HepG2 (cell line): ENCODE measurements at regions not wholly inside any gene's neighbourhood (a gene's known extent, or its start where the extent isn't known, plus 50 kb on each side); places are given as distances from the start of the nearest gene placed in this dataset.

Experiments
- ATAC-seq: fragments of 200-7000 bp; cut with Tn5 transposase; 3 replicates; pipeline ENCODE4 v1.9.1; 2020; ENCODE audit warnings: mild to moderate bottlenecking, moderate library complexity
- BruUV-seq: library from RNA; stranded (reverse); fragments of 400-500 nt; replicated peaks from 2 replicates; lab custom pipeline; 2021; lab: Mats Ljungman, UMichigan
- CTCF ChIA-PET: fragments of 300-600 bp; formaldehyde crosslinking; extraction: SDS; loops from one replicate; lab custom pipeline; 2021; ENCODE audit warnings: low total read pairs, inconsistent platforms, low intra/inter-chr PET ratio; lab: Yijun Ruan, JAX
- POLR2A ChIA-PET: fragments of 350-600 bp; sonication (Branson Sonifier 250); formaldehyde crosslinking; loops from one replicate; lab custom pipeline; 2020; ENCODE audit warnings: antibody characterized with exemption, inconsistent platforms; lab: Yijun Ruan, JAX
- DNase-seq: peaks from one replicate; pipeline ENCODE4 v3.0.0-alpha.2; 2015; ENCODE audit warnings: low spot score
- FAIRE-seq: peaks from 3 replicates; lab custom pipeline; 2011; peaks lifted over from hg19 to GRCh38; lab: Jason Lieb, UNC
- H2AFZ ChIP-seq: one replicate; pipeline ENCODE4 v1.6.1; 2011; ENCODE audit warnings: low read length, inconsistent platforms
- H3K27ac ChIP-seq: fragments of 300-600 bp; 3 replicates; pipeline ENCODE4 v1.8.0; 2011; ENCODE audit warnings: mixed run types, mild to moderate bottlenecking, mixed read lengths, low read length, inconsistent platforms; ENCODE audit not compliant: insufficient read depth; ENCODE audit errors: extremely low read length
- H3K27me3 ChIP-seq, 2 experiments: fragments of 200-600 bp in 1 of 2; 2 replicates in 1 of 2; 3 replicates in 1 of 2; pipeline versions ENCODE4 v1.6.0 to v1.8.0; 2011; ENCODE audit warnings: low read length in 2 of 2, mild to moderate bottlenecking in 2 of 2, moderate library complexity in 2 of 2, inconsistent platforms in 1 of 2; ENCODE audit not compliant: insufficient read depth in 2 of 2, control insufficient read depth in 1 of 2
- H3K36me3 ChIP-seq, 2 experiments: fragments of 200-600 bp in 1 of 2; replicated peaks in 1 of 2; 2 replicates in 1 of 2; 3 replicates in 1 of 2; pipeline versions ENCODE4 v1.5.1 to v1.8.0; 2011; ENCODE audit warnings: low read length in 2 of 2, inconsistent platforms in 1 of 2; ENCODE audit not compliant: insufficient read depth in 2 of 2, control insufficient read depth in 1 of 2
- H3K4me1 ChIP-seq: 2 replicates; pipeline ENCODE4 v1.5.1; 2012; ENCODE audit warnings: low read length, inconsistent platforms; ENCODE audit not compliant: insufficient read depth
- H3K4me2 ChIP-seq: 2 replicates; pipeline ENCODE4 v1.6.0; 2011; ENCODE audit warnings: low read depth, low read length, inconsistent platforms
- H3K4me3 ChIP-seq, 3 experiments: fragments of 200-600 bp in 1 of 3; sonication (generic), shearing (Covaris generic) in 1 of 3; replicated peaks in 1 of 3; 2 replicates each; pipeline ENCODE4 v1.5.1; 2011 to 2016; ENCODE audit warnings: low read length in 3 of 3, inconsistent platforms in 2 of 3, low read depth in 2 of 3, mild to moderate bottlenecking in 2 of 3, control low read depth in 1 of 3, mixed read lengths in 1 of 3; ENCODE audit not compliant: insufficient read depth in 1 of 3
- H3K79me2 ChIP-seq: one replicate; pipeline ENCODE4 v1.6.1; 2011; ENCODE audit warnings: low read length, inconsistent platforms; ENCODE audit not compliant: insufficient read depth
- H3K9ac ChIP-seq: 2 replicates; pipeline ENCODE4 v1.6.0; 2011; ENCODE audit warnings: mild to moderate bottlenecking, low read depth, low read length, inconsistent platforms; ENCODE audit not compliant: insufficient read depth
- H3K9me3 ChIP-seq: 2 replicates; pipeline ENCODE4 v1.5.1; 2012; ENCODE audit warnings: mild to moderate bottlenecking, low read length
- H4K20me1 ChIP-seq: 2 replicates; pipeline ENCODE4 v1.6.0; 2011; ENCODE audit warnings: inconsistent platforms, mild to moderate bottlenecking, low read length, moderate library complexity; ENCODE audit not compliant: insufficient read depth
- CHD2 ChIP-seq: IDR thresholded peaks from 2 replicates; pipeline ENCODE4 v1.6.1; 2011; ENCODE audit warnings: low read depth, low read length, improper control_type of control experiment
- RARA ChIP-seq: IDR thresholded peaks from 2 replicates; pipeline ENCODE4 v1.6.1; 2016; ENCODE audit warnings: missing genetic modification reagents, missing compliant biosample characterization
- ZNF17 ChIP-seq: sonication (generic); formaldehyde crosslinking; IDR thresholded peaks from 2 replicates; pipeline ENCODE4 v1.5.0; 2020; ENCODE audit warnings: mild to moderate bottlenecking, missing genetic modification reagents
- WGBS: methylation state at CpG from one replicate; pipeline ENCODE4 v1.1.6; 2017; ENCODE audit warnings: low lambda C conversion rate; 5-methylcytosine and 5-hydroxymethylcytosine counted together
- in situ Hi-C: cut with HindIII; loops from 2 replicates; pipeline ENCODE4 v1.10.0; 2017; ENCODE audit warnings: low pct_unique_long_range_greater_than_20kb; ENCODE audit not compliant: extremely low pct_ligation_motif_present
- intact Hi-C: fragments of 100-400 bp; cut with micrococcal nuclease; formaldehyde crosslinking; loops from one replicate; pipeline ENCODE4 v1.10.0; 2022; ENCODE audit not compliant: unreplicated experiment
- TF ChIP-seq, protein P1 (sequence below): IDR thresholded peaks from 2 replicates; pipeline ENCODE4 v1.6.1; 2012; ENCODE audit warnings: low read depth, low read length, improper control_type of control experiment
- TF ChIP-seq, protein P2 (sequence below): sonication (generic); formaldehyde crosslinking; IDR thresholded peaks from 2 replicates; pipeline ENCODE4 v1.4.0; 2020; ENCODE audit warnings: missing genetic modification reagents, borderline replicate concordance
- TF ChIP-seq, protein P3 (sequence below): IDR thresholded peaks from 2 replicates; pipeline ENCODE4 v1.6.1; 2018; ENCODE audit warnings: missing genetic modification reagents

DNA sequence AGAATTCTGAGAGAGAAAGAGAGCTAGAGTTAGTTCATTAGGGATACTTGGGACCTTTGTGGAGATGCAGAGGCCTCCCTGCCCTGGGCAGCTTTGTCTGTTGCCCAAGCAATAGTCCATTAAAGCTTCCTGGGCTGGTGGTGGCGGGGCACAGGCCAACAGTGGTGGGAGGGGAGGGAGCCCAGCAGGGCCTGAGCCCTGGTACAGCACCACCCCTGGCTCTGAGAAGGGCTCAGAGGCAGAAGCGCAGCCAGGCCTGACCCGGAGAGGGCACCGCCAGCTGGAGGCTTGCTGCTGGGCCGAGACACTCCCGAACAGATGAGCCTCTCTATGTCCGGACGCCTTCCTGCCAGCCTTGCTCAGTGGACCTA lies 65.3 kb downstream of the EFNB1 start:
- Histone ChIP-seq H3K4me1 (peaks cover 9% of the 10 kb centered on the region; the same call in 1 of the 2 replicates), H3K79me2 (no peaks in the 10 kb centered on the region), H3K36me3 (no peaks in the 10 kb centered on the region), H3K4me2 (no peak overlapping the region), H3K4me3 (no peak overlapping the region), H2AFZ (no peak overlapping the region), H3K27ac (no peak overlapping the region), H3K9me3 (no peaks in the 10 kb centered on the region), H3K27me3 (no peaks in the 10 kb centered on the region), H4K20me1 (no peaks in the 10 kb centered on the region), H3K9ac (no peak overlapping the region)
- ChIA-PET POLR2A (no interaction called here), CTCF (no interaction called here)
- WGBS = no CpG with 5 or more reads among the region's 8 CpGs
- in situ Hi-C loops (no loop called here), intact Hi-C loops (no loop called here)
- FAIRE-seq (no peak), ATAC-seq (no peak), DNase-seq (no peak)
- no TSS peak for BruUV-seq
- TF ChIP-seq, protein P1, sequence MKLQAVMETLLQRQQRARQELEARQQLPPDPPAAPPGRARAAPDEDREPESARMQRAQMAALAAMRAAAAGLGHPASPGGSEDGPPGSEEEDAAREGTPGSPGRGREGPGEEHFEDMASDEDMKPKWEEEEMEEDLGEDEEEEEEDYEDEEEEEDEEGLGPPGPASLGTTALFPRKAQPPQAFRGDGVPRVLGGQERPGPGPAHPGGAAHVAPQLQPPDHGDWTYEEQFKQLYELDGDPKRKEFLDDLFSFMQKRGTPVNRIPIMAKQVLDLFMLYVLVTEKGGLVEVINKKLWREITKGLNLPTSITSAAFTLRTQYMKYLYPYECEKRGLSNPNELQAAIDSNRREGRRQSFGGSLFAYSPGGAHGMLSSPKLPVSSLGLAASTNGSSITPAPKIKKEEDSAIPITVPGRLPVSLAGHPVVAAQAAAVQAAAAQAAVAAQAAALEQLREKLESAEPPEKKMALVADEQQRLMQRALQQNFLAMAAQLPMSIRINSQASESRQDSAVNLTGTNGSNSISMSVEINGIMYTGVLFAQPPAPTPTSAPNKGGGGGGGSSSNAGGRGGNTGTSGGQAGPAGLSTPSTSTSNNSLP = no peak
- TF ChIP-seq, protein P2, sequence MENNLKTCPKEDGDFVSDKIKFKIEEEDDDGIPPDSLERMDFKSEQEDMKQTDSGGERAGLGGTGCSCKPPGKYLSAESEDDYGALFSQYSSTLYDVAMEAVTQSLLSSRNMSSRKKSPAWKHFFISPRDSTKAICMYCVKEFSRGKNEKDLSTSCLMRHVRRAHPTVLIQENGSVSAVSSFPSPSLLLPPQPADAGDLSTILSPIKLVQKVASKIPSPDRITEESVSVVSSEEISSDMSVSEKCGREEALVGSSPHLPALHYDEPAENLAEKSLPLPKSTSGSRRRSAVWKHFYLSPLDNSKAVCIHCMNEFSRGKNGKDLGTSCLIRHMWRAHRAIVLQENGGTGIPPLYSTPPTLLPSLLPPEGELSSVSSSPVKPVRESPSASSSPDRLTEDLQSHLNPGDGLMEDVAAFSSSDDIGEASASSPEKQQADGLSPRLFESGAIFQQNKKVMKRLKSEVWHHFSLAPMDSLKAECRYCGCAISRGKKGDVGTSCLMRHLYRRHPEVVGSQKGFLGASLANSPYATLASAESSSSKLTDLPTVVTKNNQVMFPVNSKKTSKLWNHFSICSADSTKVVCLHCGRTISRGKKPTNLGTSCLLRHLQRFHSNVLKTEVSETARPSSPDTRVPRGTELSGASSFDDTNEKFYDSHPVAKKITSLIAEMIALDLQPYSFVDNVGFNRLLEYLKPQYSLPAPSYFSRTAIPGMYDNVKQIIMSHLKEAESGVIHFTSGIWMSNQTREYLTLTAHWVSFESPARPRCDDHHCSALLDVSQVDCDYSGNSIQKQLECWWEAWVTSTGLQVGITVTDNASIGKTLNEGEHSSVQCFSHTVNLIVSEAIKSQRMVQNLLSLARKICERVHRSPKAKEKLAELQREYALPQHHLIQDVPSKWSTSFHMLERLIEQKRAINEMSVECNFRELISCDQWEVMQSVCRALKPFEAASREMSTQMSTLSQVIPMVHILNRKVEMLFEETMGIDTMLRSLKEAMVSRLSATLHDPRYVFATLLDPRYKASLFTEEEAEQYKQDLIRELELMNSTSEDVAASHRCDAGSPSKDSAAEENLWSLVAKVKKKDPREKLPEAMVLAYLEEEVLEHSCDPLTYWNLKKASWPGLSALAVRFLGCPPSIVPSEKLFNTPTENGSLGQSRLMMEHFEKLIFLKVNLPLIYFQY (CRISPR knock-in tag) = no peak
- TF ChIP-seq RARA (CRISPR knock-in tag) = no peak
- no peak for TF ChIP-seq CHD2
- no peak for TF ChIP-seq ZNF17 (CRISPR knock-in tag)
- TF ChIP-seq, protein P3, sequence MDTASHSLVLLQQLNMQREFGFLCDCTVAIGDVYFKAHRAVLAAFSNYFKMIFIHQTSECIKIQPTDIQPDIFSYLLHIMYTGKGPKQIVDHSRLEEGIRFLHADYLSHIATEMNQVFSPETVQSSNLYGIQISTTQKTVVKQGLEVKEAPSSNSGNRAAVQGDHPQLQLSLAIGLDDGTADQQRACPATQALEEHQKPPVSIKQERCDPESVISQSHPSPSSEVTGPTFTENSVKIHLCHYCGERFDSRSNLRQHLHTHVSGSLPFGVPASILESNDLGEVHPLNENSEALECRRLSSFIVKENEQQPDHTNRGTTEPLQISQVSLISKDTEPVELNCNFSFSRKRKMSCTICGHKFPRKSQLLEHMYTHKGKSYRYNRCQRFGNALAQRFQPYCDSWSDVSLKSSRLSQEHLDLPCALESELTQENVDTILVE (CRISPR knock-in tag) = no peak
